Tibial nerve (tissue), 4 donors: ENCODE measurements at regions not wholly inside any gene's neighbourhood (a gene's known extent, or its start where the extent isn't known, plus 50 kb on each side); places are given as distances from the start of the nearest gene placed in this dataset.
"Not testable (repeated sequence)": the region's sequence is repeated elsewhere in the genome, so short reads cannot be mapped to it uniquely, and the experiment has no call there.

ENCODE experiments used
- EP300 ChIP-seq, 2 donors: sonication (generic); formaldehyde crosslinking; IDR thresholded peaks; one replicate each; pipeline ENCODE4 v1.6.1; 2017; ENCODE audit warnings: antibody characterized with exemption in 2 of 2, mild to moderate bottlenecking in 1 of 2
- POLR2A ChIP-seq, 2 donors: fragments of 450-650 bp; IDR thresholded peaks; one replicate each; pipeline ENCODE4 v1.6.1; 2017; ENCODE audit warnings: antibody characterized with exemption in 2 of 2, mild to moderate bottlenecking in 2 of 2, moderate library complexity in 2 of 2
- TF ChIP-seq, protein P1 (sequence below), 5 experiments: fragments of 200-600 bp in 3 of 5; fragments of 450-650 bp in 2 of 5; sonication (generic) in 3 of 5; IDR thresholded peaks; one replicate each; pipeline ENCODE4 v1.5.1; 2016 to 2019; ENCODE audit warnings: antibody characterized with exemption in 5 of 5, mild to moderate bottlenecking in 3 of 5, moderate library complexity in 2 of 5

- TF ChIP-seq, protein P1, sequence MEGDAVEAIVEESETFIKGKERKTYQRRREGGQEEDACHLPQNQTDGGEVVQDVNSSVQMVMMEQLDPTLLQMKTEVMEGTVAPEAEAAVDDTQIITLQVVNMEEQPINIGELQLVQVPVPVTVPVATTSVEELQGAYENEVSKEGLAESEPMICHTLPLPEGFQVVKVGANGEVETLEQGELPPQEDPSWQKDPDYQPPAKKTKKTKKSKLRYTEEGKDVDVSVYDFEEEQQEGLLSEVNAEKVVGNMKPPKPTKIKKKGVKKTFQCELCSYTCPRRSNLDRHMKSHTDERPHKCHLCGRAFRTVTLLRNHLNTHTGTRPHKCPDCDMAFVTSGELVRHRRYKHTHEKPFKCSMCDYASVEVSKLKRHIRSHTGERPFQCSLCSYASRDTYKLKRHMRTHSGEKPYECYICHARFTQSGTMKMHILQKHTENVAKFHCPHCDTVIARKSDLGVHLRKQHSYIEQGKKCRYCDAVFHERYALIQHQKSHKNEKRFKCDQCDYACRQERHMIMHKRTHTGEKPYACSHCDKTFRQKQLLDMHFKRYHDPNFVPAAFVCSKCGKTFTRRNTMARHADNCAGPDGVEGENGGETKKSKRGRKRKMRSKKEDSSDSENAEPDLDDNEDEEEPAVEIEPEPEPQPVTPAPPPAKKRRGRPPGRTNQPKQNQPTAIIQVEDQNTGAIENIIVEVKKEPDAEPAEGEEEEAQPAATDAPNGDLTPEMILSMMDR (IDR thresholded peaks at IDR 0.05) = not testable (repeated sequence)
- TF ChIP-seq POLR2A, EP300 (IDR thresholded peaks at IDR 0.05): not testable (repeated sequence)
Measured at GRCh38 chr2:230634721-230635313, 77.8 kb upstream of the CAB39 start.
